Left ventricle myocardium inferior (tissue), 1 donor: ENCODE measurements at regions not wholly inside any gene's neighbourhood (a gene's known extent, or its start where the extent isn't known, plus 50 kb on each side); places are given as distances from the start of the nearest gene placed in this dataset.
"Not testable (repeated sequence)": the region's sequence is repeated elsewhere in the genome, so short reads cannot be mapped to it uniquely, and the experiment has no call there.

Experiments
- DNase-seq: peaks from one replicate; pipeline ENCODE4 v3.0.0-alpha.2; 2020
- H3K27ac ChIP-seq: fragments of 200-600 bp; replicated peaks from 2 replicates; pipeline ENCODE4 v1.8.0; 2021
- H3K27me3 ChIP-seq: fragments of 200-600 bp; 2 replicates; pipeline ENCODE4 v1.8.0; 2021; ENCODE audit warnings: low read depth
- H3K36me3 ChIP-seq: fragments of 200-600 bp; 2 replicates; pipeline ENCODE4 v1.8.0; 2021
- H3K4me1 ChIP-seq: fragments of 200-600 bp; 2 replicates; pipeline ENCODE4 v1.8.0; 2021
- H3K4me3 ChIP-seq: fragments of 200-600 bp; 2 replicates; pipeline ENCODE4 v1.8.0; 2021; ENCODE audit warnings: mild to moderate bottlenecking, moderate library complexity
- H3K9me3 ChIP-seq: fragments of 200-600 bp; replicated peaks from 2 replicates; pipeline ENCODE4 v1.8.0; 2021
- intact Hi-C: fragments of 100-400 bp; cut with micrococcal nuclease; formaldehyde crosslinking; loops from one replicate; pipeline ENCODE4 v1.11.0; 2022
- TF ChIP-seq, protein P1 (sequence below): fragments of 200-600 bp; IDR thresholded peaks from 2 replicates; pipeline ENCODE4 v1.8.0; 2021; ENCODE audit warnings: antibody characterized with exemption, mild to moderate bottlenecking, borderline replicate concordance
- donor health status: DM: no; HTN: yes; CAD: no; lungs with severe emphysema.

DNA sequence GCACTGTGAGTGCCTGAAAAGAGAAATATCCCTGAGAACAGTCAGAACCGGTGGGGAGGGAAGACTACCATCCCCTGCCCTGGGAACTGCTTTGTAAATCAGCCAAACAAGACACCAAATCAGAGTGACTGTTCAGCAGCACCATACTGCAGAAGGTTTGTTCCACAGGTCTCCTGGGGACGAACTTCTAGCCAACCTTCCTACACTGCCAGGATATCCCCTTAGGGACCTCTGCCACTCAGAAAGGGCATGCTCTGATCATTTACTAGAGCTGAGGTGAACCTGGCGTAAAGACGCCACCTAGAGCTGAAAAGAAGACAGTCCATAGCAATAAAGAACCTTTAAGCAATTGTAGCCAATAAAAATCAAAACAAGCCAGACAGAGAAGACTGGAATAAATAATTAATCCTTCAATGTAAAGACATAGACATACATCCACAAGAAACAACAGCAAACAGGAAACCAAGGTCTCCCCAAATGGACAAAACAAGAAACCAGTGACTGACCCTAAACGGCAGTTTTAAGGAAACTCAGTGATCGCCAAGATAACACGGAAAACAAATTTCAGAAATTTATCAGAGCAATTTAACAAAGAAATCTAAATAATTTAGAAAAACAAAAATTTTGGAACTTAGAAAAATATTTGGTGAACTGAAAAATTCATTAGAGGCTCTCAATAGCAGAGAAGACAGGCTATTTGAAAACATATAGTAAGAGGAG, 228.1 kb upstream of the AMIGO2 start:
- H3K9me3 ChIP-seq: no peaks in the 10 kb centered on the region
- intact Hi-C loops: loop anchor here (10.0 kb wide), 1 partner anchor 273 kb away; no protein-coding TSS in a partner anchor
- no peak overlapping the region for H3K27ac ChIP-seq
- peaks cover 4% of the 10 kb centered on the region for H3K27me3 ChIP-seq
- no peak for DNase-seq
- no peaks in the 10 kb centered on the region for H3K36me3 ChIP-seq
- H3K4me1 ChIP-seq: no peaks in the 10 kb centered on the region
- H3K4me3 ChIP-seq: no peak overlapping the region
- TF ChIP-seq, protein P1, sequence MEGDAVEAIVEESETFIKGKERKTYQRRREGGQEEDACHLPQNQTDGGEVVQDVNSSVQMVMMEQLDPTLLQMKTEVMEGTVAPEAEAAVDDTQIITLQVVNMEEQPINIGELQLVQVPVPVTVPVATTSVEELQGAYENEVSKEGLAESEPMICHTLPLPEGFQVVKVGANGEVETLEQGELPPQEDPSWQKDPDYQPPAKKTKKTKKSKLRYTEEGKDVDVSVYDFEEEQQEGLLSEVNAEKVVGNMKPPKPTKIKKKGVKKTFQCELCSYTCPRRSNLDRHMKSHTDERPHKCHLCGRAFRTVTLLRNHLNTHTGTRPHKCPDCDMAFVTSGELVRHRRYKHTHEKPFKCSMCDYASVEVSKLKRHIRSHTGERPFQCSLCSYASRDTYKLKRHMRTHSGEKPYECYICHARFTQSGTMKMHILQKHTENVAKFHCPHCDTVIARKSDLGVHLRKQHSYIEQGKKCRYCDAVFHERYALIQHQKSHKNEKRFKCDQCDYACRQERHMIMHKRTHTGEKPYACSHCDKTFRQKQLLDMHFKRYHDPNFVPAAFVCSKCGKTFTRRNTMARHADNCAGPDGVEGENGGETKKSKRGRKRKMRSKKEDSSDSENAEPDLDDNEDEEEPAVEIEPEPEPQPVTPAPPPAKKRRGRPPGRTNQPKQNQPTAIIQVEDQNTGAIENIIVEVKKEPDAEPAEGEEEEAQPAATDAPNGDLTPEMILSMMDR: peak; percentile 66

DNA sequence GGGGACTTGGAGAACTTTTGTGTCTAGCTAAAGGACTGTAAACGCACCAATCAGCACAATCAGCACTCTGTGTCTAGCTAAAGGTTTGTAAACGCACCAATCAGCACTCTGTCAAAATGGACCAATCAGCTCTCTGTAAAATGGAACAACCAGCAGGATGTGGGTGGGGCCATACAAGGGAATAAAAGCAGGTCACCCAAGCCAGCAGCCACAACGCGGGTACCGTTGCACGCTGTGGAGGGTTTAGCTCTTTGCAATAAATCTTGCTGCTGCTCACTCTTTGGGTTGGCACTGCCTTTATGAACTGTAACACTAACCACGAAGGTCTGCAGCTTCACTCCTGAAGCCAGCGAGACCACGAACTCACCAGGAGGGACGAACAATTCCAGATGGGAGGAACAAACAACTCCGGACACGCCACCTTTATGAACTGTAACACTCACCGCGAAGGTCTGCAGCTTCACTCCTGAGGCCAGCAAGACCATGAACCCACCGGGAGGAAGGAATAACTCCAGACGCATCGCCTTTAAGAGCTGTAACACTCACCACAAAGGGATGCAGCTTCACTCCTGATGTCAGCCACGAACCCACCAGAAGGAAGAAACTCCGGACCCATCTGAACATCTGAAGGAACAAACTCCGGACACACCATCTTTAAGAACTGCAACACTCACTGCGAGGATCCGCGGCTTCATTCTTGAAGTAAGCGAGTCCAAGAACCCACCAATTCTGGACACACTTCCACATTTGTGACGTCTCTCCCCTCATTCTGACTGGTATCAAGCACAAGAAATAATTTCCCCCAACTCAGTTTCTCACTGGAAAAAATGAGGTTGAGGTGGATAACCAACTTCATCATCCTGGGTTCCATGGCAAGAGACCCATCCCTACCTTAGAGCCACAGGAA, 227.3 kb upstream of the AMIGO2 start:
- not testable (repeated sequence) for H3K4me1 ChIP-seq, H3K4me3 ChIP-seq, H3K36me3 ChIP-seq, H3K27me3 ChIP-seq, DNase-seq, H3K27ac ChIP-seq, H3K9me3 ChIP-seq
- intact Hi-C loops: loop anchor here (10.0 kb wide), 1 partner anchor 272 kb away; no protein-coding TSS in a partner anchor

DNA sequence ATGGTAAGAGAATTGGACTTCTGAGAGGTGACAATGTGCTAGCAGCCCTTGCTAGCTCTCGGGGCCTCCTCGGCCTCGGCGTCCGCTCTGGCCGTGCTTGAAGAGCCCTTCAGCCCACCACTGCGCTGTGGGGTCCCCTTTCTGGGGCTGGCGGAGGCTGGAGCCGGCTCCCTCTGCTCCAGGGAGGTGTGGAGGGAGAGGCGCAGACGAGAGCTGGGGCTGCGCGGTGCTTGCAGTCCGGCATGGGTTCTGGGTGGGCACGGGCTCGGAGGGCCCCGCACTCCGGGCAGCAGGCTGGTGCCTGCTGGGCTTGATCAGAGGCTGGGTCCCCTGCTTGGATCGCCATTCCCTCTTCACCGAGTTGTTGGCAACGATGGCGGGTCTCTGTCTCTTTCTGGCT, 226.4 kb upstream of the AMIGO2 start:
- no peaks in the 10 kb centered on the region for H3K9me3 ChIP-seq
- no peak overlapping the region for H3K27ac ChIP-seq
- no peak overlapping the region for H3K4me3 ChIP-seq
- TF ChIP-seq, protein P1: no peak
- peaks cover 9% of the 10 kb centered on the region for H3K27me3 ChIP-seq
- DNase-seq: no peak
- no peaks in the 10 kb centered on the region for H3K4me1 ChIP-seq
- no peaks in the 10 kb centered on the region for H3K36me3 ChIP-seq
- intact Hi-C loops: loop anchor here (10.0 kb wide), 1 partner anchor 271 kb away; no protein-coding TSS in a partner anchor

DNA sequence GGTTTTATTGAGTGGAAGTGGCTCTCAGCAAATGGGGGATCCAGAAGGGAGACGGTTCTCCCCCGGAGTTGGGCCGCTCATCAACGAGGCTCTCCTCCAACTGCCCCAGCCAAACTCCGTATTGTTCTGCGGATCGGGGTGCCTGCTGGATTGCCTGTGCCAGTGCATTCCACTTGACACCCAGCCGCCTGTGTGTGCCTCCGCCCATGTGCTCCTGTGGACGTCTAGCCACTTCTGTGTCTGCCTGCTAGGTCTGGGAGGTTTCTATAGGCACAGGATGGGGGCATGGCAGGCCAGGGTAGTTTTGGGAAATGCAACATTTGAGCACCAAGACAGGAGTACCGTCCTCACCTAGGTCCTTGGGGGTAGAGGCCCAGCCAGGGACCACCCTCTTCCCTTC, 225.7 kb upstream of the AMIGO2 start:
- no peaks in the 10 kb centered on the region for H3K9me3 ChIP-seq
- no peak overlapping the region for H3K4me3 ChIP-seq
- TF ChIP-seq, protein P1: no peak
- DNase-seq: no peak
- no peak overlapping the region for H3K27ac ChIP-seq
- intact Hi-C loops: loop anchor here (10.0 kb wide), 1 partner anchor 271 kb away; no protein-coding TSS in a partner anchor
- H3K36me3 ChIP-seq: no peaks in the 10 kb centered on the region
- H3K27me3 ChIP-seq: peaks cover 11% of the 10 kb centered on the region
- no peaks in the 10 kb centered on the region for H3K4me1 ChIP-seq

DNA sequence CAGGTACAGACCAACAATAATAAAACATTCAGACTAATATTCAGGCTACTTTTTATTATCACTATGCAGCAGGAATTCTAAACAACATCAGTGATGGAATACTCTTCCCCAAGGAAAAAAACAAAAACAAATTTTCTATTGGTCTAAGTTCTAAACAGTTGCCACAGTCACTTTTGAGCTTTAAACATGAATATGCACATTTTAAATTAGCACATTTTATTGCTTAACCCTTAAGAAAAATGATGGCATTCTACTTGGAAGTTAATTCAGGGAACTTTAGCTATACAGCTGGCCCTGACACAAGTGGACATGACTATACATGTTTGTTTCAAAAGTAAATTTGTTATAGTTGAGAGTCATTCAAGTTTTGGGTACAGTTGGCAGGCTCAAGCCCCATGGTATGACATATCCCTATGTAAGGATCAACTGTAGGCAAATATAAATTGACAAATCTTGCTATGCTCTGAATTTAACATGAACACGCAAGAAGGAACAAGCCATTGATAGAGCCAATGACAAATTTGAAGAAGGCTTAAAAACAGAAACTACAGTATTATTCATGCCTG, 224.3 kb upstream of the AMIGO2 start:
- peaks cover 11% of the 10 kb centered on the region for H3K27me3 ChIP-seq
- no peak overlapping the region for H3K4me3 ChIP-seq
- H3K36me3 ChIP-seq: no peaks in the 10 kb centered on the region
- no peak overlapping the region for H3K27ac ChIP-seq
- intact Hi-C loops: loop anchor here (10.0 kb wide), 1 partner anchor 269 kb away; no protein-coding TSS in a partner anchor
- H3K4me1 ChIP-seq: no peaks in the 10 kb centered on the region
- H3K9me3 ChIP-seq: no peaks in the 10 kb centered on the region
- DNase-seq: no peak
- TF ChIP-seq, protein P1: no peak
